HG03342 (cell line): ENCODE measurements at regions not wholly inside any gene's neighbourhood (a gene's known extent, or its start where the extent isn't known, plus 50 kb on each side); places are given as distances from the start of the nearest gene placed in this dataset.
"Not testable (repeated sequence)": the region's sequence is repeated elsewhere in the genome, so short reads cannot be mapped to it uniquely, and the experiment has no call there.

Source experiments
- ATAC-seq: cut with Tn5 transposase; IDR thresholded peaks from one replicate; pipeline ENCODE4 v1.9.1; 2021; ENCODE audit warnings: mild to moderate bottlenecking, moderate library complexity; ENCODE audit not compliant: unreplicated experiment

DNA sequence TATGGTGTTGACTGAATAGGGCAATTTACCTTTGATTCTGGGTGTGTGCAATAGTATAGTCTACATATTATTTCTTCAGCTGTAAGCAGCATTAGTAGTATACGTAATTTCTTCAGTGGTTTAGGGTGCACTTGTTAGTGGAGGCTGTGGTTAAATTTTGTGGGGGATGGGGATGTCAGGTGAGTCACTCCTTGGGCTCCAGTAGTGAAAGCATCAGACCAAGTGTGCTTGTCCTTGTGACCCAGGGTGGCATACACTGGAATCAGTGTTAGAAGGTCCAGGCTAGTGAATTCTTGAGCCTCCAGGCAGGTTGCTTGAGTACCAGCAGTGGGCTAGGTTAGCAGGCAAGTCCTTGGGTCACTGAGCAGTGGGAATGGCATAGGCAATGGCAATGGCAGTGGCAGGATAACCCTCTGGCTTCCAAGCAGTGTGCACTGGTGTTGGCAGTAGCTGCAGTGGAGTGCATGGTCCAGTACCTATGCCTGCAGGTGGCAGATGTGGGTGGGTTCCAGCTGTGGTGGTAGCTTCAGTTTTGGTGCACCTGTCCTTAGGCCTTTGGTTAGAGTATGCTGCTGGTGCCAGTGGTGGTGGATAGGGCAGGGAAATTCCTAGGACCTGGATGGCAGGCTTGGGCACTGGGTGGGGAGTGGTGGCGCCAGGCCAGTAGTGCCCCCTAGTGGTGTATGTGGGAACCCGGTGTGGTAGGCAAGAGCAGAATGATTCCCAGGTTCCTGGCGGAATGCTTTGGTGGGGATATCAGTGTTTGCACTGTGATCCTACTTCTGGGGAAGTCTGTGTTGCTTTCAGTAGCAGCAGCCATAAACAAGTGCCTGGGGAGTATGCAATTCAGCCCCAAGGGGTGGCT, 531.0 kb downstream of the SMARCA1 start:
- ATAC-seq: no peak

DNA sequence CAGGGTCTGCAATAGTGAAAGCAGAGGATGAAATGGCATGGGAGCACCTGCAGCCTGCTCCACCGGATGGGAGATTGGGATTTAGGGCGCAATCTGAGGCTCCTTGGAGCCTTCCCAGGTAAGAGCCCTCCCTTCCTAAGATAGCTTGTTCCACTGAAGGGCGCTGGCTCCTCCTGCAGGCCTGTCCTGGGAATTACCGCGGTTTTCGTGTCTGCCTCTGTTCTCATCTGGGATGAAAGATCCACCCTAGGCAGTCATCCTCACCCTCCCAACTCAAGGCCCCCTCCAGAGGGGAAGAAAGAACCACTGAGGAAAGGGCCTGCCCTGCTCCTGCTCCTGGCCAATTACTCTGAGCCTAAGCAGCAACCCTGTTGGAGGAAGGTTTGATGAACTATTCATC, 547.5 kb downstream of the SMARCA1 start:
- peak; percentile 80 for ATAC-seq

DNA sequence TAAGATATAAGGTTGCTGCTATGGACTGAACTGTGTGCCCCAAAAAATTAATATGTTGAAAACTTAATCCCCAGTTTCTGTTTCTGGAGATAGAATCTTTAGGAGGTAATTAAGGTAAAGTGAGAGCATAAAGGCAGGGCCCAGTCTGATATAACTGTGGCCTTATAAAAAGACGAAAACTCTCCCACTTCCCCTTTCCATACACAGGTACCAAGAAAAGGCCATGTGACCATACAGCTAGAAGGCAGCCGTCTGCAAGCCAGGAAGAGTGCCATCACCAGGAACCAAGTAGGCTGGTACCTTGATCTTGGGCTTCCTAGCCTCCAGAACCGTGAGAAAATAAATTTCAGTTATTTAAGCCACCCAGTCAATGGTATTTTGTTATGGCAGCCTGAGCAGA, 550.3 kb downstream of the SMARCA1 start:
- ATAC-seq: no peak

DNA sequence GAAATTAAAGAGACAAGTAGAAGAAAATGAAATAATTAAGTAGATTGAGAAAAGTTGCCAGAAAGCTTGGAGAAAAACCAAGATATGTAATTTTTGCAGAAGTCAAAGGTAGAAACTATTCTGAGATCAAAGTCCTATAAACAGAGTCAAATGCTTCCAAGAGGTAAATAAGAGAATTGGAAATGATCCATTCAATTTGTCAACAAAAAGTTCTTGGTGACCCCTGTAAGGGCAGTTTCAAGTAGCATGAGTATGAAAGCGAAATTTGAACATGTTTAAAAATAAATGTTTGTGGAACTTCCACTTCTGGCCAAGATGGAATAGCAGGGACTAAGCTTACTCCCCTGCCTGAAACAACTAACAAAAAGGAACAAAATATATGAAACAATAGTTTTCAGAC, 562.0 kb downstream of the SMARCA1 start:
- no peak for ATAC-seq

DNA sequence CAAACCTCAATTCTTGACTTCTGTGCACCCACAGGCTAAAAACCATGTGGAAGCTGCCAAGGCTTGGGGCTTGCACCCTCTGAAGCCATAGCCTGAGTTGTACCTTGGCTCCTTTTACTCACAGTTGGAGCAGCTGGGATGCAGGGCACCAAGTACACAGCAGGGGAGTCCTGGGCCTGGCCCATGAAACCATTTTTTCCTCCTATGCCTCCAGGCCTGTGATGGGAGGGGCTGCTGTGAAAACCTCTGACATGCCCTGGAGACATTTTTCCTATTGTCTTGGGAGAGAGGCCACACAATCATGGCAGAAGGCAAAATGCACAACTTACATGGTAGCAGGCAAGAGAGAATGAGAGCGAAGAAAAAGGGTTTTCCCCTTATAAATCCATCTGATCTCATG, 568.6 kb downstream of the SMARCA1 start:
- not testable (repeated sequence) for ATAC-seq

DNA sequence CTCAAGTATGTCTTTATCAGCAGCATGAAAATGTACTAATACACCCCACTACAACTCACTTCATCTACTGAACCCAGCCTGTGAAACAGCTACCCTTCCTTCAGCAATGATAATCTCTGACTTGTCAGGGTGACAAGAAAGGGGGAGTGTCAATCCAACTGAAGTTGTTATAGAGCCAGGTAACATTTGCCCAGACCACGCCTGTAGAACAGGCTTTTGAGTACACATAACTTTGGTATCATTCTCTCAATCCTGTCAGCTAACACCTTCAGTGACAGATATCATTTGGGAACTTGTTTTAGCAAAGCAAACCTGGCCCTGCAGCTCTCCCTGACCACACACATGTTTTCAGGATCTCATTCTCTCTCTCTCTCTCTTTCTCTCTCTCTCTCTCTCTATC, 592.2 kb downstream of the SMARCA1 start:
- ATAC-seq: no peak

DNA sequence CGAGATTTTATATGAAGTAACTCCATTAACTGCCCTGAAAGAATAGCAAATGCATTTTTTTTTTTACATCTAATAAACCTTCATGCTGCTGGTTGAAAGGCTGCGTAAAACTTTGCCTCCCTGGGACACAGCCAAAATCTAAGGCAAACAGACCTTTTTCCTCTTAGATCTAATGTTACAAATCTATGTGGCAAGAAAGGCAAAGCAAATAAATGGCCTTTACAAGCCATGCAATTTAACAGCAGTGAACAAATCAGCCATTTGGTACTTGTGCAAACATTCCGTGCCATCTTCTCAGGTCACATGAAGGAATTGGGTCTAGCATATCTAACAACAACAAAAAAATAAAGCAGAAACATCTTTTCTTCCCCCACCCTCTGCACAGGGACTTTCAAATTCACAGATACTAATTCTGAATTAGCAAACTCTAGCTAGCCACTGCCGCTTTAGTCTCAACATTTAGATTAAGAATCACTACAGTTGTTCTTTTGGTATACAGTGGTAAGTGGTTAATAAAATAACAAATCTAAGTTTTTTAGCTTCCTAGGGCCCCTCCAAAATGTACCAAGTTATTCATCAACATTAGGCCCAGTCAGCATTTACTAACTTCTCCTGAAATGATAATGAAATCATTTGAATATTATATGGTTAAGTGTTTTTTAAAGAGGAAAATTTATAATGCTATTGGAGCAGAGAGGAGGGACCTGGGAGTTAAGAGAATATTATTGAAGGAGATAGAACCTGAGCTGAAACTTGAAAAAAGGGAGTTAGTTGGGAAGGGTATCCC, 593.8 kb downstream of the SMARCA1 start:
- ATAC-seq: no peak

DNA sequence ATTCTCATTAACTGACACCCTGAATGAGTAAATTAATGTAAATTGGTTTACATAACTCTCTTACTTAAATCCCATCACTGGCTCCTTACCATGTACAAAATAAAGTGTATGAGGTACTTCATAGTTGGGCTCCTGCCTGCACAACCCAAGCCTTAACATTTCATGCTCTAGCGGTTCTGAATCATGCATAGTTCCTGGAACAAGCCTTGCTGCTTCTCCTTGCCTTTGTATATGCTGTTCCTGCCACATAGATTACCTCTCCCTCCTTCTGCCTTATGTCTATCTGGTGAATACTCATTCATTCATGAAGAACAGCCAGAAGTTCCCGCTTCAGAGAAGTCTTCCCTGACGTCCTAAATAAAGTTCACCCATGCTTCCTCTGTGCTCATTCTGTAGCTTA, 594.7 kb downstream of the SMARCA1 start:
- no peak for ATAC-seq

DNA sequence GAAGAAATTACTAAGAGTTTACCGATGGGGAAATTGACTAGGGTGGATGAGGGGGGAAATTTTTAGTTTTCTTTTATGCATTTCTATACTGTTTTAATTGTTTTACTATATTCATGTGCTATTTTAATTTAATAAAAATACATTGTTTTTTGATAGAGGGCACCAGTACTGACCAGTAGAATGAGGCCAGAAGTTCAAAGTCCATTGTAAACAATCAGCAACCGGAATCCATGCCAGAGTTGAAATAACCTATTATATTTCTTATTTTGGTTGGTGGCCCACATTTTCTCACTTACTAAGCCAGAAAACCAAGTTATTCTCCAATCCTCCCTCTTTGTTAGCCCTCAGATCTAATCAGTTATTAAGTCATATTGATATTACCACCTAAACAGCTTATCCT, 595.9 kb downstream of the SMARCA1 start:
- no peak for ATAC-seq

DNA sequence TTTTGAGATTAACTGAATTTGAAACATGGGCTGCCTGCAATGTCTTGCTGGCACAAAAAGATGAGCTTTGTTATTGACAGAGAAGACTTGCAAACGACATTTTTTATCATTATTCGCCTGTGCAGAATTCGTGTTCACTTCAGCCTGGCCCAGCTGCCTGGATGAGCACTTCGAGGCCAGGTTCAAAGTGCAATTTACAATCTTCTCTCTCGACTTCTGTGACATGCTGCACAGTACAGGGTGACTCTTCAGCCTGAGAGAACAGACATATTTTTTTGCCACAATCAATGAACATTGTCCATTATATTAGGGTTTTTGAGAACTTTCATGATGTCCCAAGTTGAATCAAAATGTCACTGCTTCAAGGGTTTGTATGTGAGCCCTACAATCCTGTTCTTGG, 616.5 kb downstream of the SMARCA1 start:
- no peak for ATAC-seq

DNA sequence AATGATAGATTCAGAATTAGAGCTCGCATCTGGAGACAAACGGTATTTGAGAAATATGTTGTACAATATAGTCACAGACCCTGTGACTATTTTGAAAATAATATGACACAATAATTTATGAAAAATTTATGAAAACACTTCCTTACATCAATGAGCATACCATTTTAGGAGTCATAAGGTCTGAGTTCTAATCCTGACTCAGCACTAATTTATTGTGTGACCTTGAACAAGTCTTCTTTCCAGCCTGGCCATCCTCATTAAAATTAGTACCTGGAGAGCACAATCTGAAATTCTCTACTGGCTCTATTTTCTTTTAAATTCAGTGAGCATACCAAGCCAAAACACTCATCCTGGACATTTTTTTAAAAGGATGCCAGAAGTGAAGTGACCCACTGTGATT, 622.3 kb downstream of the SMARCA1 start:
- no peak for ATAC-seq

DNA sequence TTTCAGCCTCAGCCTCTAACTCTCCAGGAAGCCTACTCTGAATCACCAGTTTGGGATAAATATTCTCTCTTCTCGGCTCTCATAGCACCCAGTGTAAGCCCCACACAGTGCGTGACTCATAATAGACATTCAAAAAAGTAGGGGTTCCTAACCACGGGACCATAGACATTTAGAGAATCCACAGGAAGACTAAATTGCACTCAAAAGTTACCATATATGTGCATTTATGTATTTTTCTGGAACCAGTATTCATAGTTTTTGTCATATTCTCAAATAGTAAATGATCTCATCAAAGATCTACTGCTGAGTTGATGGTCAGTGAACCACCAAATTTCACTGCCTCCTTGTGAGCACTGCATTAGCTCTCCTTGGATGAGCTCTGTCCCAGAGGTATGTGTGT, 625.7 kb downstream of the SMARCA1 start:
- ATAC-seq: no peak

DNA sequence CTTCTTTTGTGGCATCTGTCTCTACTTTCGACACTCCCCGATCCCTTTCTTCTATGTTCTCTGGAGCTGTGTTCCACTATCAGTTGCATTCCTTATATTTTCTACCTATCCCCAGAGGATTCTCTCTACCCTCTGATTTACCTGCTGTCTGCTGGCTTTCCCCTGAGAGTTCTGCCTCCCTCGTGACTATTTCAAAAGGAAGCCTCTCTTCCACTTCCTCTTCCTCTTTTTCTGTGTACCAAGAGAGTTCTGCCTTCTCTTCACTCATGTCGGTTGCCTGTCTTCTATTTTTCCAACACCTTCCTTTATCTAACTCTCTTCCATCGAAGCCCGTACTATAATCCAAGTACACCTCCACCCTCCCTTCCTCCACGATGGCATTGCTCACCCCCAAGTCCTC, 631.7 kb downstream of the SMARCA1 start:
- ATAC-seq: no peak

DNA sequence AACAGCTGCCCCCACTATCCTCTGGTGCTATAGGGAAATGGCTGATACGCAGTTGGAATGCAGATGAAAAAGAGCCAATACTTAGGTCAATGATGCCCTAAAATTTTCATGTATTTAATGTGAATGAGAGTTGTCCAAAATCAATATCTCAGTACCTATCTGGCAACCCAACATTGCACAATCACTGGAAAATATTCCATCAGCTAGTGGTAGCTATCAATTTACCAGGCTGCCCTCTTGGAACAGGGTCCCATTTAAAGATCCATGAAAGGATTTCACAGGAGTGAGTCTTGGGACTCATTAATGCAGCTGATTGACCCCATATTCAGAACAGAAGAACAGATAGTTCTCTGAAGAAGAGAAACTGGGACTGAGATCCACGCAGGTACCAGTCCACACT, 638.9 kb downstream of the SMARCA1 start:
- ATAC-seq: no peak

DNA sequence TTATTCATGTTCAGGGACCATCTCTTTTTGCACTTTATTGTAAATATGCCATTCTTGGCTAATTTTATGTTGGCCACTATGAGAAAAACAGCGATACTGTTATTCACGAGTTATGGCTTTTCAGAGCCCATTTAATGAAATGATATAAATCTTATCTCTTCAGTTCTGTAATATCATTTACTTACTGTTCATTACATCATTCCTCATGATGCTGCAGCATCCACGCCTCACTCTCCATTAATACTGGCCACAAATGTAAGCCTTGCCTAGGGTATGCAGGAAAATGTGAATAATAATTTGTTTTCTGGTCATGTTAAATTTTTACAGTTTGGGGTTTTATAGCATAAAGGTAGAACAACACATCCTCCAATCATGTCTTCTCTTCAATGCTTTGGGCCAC, 639.6 kb downstream of the SMARCA1 start:
- ATAC-seq: no peak

DNA sequence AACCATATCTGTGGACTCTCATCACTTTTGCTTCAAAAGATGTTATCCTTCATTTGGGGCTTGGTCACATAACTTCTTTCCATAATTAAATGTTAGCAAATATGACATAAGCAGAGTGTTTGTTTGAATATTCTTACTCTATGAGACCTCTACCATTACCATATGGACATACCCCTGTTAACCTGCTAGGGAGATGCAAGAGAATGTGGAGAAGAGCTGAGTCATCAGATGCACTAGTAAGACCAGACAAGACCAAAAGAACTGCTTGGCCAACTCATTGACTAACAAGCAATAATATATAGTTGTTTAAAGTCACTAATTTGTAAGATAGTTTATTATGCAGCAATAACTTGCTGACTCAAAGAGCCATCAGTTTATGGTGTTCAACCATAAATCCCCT, 652.9 kb downstream of the SMARCA1 start:
- ATAC-seq: no peak

DNA sequence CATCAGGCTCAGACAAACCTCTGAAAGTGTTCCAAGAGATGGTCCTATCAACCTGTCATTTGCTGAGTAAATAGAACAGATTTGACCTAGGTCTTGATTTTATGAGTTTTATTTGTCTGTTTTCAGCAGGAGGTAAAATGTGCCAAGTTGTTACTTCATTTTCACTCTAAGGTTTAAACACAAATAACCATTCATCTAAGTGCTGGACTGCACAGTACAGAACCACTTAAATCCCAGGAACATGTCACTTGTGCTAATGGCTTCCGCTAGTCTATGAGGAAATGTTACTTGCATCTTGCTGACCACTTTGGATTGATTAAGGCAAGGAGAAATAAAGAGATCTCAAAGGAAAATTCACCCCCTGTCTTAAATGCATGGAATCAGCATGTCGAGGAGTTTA, 660.7 kb downstream of the SMARCA1 start:
- no peak for ATAC-seq

DNA sequence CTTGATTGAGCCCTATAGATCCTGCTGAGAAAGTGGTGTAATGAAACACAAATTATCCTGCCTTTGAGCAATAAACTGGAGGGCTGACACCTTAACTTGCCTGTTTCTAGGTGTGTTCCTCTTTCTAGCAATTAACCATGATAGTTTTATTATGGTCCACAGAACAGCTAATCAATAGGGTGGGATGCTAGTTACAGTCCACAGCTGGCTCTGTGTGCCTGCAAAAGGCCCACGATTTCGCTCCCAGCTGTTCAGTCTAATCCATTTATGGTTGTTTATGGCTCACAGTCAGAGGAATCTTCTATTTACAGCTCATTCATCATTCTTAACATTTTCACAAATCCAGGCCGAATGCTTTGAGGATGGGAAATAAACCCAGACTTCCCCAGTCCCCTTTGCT, 674.9 kb downstream of the SMARCA1 start:
- ATAC-seq: no peak

DNA sequence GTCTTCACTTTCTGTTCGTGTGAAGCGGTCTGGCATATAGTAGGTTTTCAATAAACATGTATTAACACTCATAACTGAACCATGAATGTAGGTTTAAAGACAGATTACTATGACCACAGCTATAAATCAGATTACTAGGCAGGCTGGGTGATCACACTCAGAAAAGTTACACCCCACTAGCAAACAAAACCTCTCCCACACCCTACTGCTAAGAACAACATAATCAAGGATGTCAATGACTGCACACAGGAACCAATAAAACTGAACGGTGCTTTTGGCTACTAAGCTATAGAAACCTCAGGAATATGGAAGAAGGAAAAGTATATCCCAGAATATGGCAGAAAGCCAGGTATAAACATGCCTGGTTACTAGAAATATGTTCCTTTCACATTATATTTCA, 676.9 kb downstream of the SMARCA1 start:
- ATAC-seq: no peak

DNA sequence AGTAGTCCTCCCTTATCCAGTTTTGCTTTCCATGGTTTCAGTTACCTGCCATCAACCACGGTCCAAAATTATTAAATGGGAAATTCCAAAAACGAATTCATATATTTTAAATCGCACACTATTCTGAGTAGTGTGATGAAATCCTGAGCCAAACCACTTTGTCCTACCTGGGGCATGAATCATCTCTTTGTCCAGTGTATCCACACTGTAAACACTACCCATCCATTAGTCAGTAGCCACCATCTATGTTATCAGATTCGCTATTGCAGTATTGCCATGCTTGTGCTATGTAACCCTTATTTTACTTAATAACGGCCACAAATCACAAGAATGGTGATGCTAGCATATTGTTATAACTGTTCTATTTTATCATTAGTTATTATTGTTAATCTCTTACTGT, 704.6 kb downstream of the SMARCA1 start:
- no peak for ATAC-seq

DNA sequence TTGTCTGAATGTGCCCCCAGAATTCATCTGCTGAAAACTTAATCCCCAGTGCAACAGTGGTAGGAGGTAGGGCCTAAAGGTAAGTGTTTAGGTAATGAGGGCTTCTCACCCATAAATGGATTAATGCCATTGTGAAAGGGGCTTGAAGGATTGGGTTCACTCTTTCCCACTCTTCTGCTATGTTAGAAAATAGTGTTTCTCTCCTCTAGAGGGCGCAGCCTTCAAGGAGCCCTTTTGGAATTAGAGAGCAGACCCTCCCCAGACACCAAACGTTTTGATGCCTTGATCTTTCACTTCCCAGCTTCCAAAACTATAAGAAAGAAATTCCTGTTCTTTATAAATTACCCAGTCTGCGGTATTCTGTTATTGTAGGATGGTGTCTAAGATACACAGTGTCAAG, 706.4 kb downstream of the SMARCA1 start:
- ATAC-seq: no peak

DNA sequence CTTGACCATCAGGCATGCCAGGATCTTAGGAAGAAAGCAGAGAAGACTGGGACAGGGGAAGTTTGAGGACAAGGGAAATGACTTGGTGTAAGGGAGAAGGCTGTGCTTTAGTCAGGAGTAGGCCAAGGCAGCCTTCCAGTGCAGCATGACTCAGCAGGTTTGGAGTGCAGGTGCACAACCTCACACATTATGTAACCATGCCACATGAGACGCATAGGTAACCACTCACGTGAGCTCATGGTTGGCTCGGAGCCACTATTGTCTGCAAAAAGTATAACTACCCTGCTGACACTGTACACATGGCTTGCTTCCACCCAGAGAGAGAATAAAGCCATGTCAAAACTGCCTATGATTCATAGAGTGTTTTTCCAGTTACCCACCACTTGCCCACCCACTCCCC, 715.9 kb downstream of the SMARCA1 start:
- ATAC-seq: no peak
